GM12892 (cell line): ENCODE measurements at regions not wholly inside any gene's neighbourhood (a gene's known extent, or its start where the extent isn't known, plus 50 kb on each side); places are given as distances from the start of the nearest gene placed in this dataset.

Source experiments
- POLR2A ChIP-seq: IDR thresholded peaks from 2 replicates; pipeline ENCODE4 v1.6.1; 2011; ENCODE audit warnings: low read depth, low read length, control low read depth
- POLR2AphosphoS5 ChIP-seq: IDR thresholded peaks from 2 replicates; pipeline ENCODE4 v1.6.1; 2011; ENCODE audit warnings: low read depth, low read length, control low read depth

DNA sequence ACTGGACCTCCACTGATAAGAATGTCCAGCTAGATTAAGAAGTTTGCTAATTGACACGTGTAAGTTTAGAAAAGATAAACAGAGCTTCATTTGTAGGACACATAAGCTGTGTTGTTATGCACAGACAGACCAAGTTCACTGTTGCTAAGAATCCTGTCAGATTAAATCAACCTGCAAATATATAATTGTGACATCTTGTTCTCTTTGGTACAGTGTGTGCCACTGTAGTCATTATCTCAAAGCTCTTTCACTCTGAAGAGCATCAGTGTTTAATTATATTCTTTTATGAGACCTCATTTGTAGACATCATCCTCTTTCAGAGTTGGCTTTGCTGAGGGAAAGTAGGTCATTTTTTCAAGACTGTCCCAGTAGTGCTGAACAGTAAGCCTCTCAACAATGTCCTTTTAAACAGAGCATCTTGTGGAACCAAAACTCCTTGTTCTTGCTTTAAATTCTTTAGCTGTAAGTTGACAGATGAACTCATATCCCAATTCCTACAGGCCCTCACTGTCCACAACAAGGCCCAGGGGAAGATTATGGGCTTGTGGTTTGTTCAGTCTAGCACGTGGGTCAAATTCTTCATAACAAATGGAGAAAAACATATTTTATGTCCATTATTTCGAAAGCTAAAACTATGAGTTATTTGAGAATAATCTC is 252.4 kb downstream of the HDGFL1 start:
- no peak for TF ChIP-seq POLR2A
- TF ChIP-seq POLR2AphosphoS5, result no peak
